LHCN-M2 (cell line): ENCODE measurements at regions not wholly inside any gene's neighbourhood (a gene's known extent, or its start where the extent isn't known, plus 50 kb on each side); places are given as distances from the start of the nearest gene placed in this dataset.
A peak's percentile ranks its signal among the peaks of the same experiment; 100 is the strongest.

ENCODE experiments used
- DNase-seq: peaks from one replicate; pipeline ENCODE4 v3.0.0-alpha.2; 2012; ENCODE audit warnings: low read depth

GRCh38 chr1:87508247-87508787 is 179.6 kb downstream of the LMO4 start:
- DNase-seq = peak; percentile 1

GRCh38 chr1:87510540-87510939 is 181.9 kb downstream of the LMO4 start:
- no peak for DNase-seq

GRCh38 chr1:87511449-87511848 is 182.8 kb downstream of the LMO4 start:
- DNase-seq = no peak

GRCh38 chr1:87512431-87512830 is 183.8 kb downstream of the LMO4 start:
- no peak for DNase-seq

- no peak for DNase-seq
Observed at GRCh38 chr1:87513255-87513654, 184.6 kb downstream of the LMO4 start.

- no peak for DNase-seq
Observed at GRCh38 chr1:87513966-87514660, 185.4 kb downstream of the LMO4 start.

- DNase-seq = no peak
Observed at GRCh38 chr1:87515781-87516180, 187.1 kb downstream of the LMO4 start.

GRCh38 chr1:87518794-87519193 is 190.1 kb downstream of the LMO4 start:
- DNase-seq = no peak

GRCh38 chr1:87521452-87521851 is 192.8 kb downstream of the LMO4 start:
- no peak for DNase-seq

- no peak for DNase-seq
Observed at GRCh38 chr1:87523466-87523865, 194.8 kb downstream of the LMO4 start.

- DNase-seq = no peak
Observed at GRCh38 chr1:87524021-87524754, 195.5 kb downstream of the LMO4 start.

- no peak for DNase-seq
Observed at GRCh38 chr1:87528754-87529517, 200.3 kb downstream of the LMO4 start.

- no peak for DNase-seq
Observed at GRCh38 chr1:87530042-87530807, 201.5 kb downstream of the LMO4 start.

GRCh38 chr1:87535551-87535950 is 206.9 kb downstream of the LMO4 start:
- DNase-seq = no peak

GRCh38 chr1:87539147-87539546 is 210.5 kb downstream of the LMO4 start:
- no peak for DNase-seq

- DNase-seq = no peak
Observed at GRCh38 chr1:87542697-87543096, 214.0 kb downstream of the LMO4 start.

- DNase-seq = no peak
Observed at GRCh38 chr1:87549738-87550137, 221.1 kb downstream of the LMO4 start.

GRCh38 chr1:87553511-87553910 is 224.8 kb downstream of the LMO4 start:
- no peak for DNase-seq

GRCh38 chr1:87555366-87555765 is 226.7 kb downstream of the LMO4 start:
- DNase-seq = no peak

- DNase-seq = no peak
Observed at GRCh38 chr1:87556326-87556725, 227.6 kb downstream of the LMO4 start.

- no peak for DNase-seq
Observed at GRCh38 chr1:87558921-87559320, 230.2 kb downstream of the LMO4 start.
